ENCODE measurements at regions not wholly inside any gene's neighbourhood (a gene's known extent, or its start where the extent isn't known, plus 50 kb on each side); places are given as distances from the start of the nearest gene placed in this dataset.

DNA sequence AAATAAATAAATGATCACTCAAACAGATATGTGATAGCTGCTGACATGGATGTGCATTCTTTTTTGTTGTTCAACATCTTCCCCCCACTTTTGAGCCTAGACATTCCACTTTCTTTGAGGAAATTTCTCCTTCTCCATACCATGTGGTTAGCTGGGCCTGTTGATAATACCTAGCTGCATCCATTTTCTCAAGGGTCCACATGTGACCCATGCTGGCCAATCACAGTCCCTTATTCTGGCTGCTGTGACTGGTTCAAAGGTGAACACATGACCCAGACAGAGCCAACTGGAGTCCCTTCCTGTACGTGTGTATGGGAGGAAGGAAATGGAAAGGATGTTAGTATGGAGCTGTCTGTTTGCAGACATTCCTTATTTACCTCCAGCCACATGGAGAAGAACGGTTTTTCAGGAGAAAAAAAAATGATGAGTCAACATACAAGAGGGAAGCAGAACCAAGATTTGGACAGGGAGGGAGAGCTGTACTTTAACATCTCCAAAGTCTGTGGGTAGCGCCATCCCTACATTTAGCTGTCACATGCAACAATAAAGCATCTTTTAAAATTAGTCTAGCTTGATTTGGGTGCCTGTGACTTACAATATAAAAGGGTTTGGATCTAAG, 391.7 kb upstream of the TBX3 start:
- CTCF ChIA-PET: interaction anchor here (1.0 to 1.2 kb wide), 3 partner anchors 16 to 380 kb away, joined by 3 to 4 read pairs (median 3); no protein-coding TSS in a partner anchor
- 32% methylated on average over 3 of the region's 3 CpGs for WGBS (ENCODE audit: missing lambda C conversion rate)

DNA sequence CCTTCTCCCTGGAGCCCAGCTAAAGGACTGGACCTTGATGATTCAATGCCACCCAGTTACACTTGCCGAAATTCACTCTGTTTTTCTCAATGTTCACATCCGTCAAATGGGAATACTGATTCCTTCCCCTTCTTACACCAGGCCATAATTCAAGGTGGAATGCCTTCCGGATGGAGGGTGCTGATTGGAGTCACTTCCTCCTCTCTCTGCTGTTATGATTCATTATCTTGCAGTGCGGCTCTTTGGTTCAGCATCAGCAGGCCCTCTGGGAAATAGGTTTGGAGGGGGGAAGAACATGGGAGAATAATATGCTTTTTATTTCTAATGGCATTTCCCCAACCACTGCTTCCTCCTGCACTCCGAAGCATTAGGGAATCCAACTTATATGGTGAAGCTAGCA, 390.6 kb upstream of the TBX3 start:
- no peak for ATAC-seq
- no peak for FAIRE-seq
- CTCF ChIA-PET: interaction anchor here (1.2 kb wide), 1 partner anchor 15 kb away, joined by 4 read pairs; no protein-coding TSS in a partner anchor

More for the DNA sequence above, 391.7 kb upstream of the TBX3 start:
- Histone ChIP-seq H3K4me2 (no peak overlapping the region), H3K4me1 (peaks cover 9% of the 10 kb centered on the region), H3K9me3 (no peaks in the 10 kb centered on the region), H3K27ac (no peak overlapping the region), H3K4me3 (no peak overlapping the region)
- FAIRE-seq (no peak), ATAC-seq (peak in 1 of 2 experiments; percentile 53; a peak in 1 of 6 replicates), DNase-seq (ENCODE audit: low read depth in 1 of 2, low spot score in 1 of 2) (peak in 1 of 2 experiments; percentile 50)
- POLR2A ChIA-PET: no interaction called here
- TF ChIP-seq, protein P1, sequence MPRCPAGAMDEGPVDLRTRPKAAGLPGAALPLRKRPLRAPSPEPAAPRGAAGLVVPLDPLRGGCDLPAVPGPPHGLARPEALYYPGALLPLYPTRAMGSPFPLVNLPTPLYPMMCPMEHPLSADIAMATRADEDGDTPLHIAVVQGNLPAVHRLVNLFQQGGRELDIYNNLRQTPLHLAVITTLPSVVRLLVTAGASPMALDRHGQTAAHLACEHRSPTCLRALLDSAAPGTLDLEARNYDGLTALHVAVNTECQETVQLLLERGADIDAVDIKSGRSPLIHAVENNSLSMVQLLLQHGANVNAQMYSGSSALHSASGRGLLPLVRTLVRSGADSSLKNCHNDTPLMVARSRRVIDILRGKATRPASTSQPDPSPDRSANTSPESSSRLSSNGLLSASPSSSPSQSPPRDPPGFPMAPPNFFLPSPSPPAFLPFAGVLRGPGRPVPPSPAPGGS (IDR thresholded peaks at IDR 0.05): no peak
- TF ChIP-seq EHF (CRISPR knock-in tag; IDR thresholded peaks at IDR 0.05): no peak
- no peak for TF ChIP-seq ZSCAN20 (CRISPR knock-in tag; IDR thresholded peaks at IDR 0.05)
- TF ChIP-seq, protein P2, sequence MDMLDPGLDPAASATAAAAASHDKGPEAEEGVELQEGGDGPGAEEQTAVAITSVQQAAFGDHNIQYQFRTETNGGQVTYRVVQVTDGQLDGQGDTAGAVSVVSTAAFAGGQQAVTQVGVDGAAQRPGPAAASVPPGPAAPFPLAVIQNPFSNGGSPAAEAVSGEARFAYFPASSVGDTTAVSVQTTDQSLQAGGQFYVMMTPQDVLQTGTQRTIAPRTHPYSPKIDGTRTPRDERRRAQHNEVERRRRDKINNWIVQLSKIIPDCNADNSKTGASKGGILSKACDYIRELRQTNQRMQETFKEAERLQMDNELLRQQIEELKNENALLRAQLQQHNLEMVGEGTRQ (IDR thresholded peaks at IDR 0.05): peak; percentile 86
- no peak for TF ChIP-seq HEYL (CRISPR knock-in tag; IDR thresholded peaks at IDR 0.05)
- TF ChIP-seq TFCP2L1 (CRISPR knock-in tag; IDR thresholded peaks at IDR 0.05): no peak
- TF ChIP-seq CBX2 (IDR thresholded peaks at IDR 0.05; ENCODE audit: borderline replicate concordance, low read depth): no peak
- TF ChIP-seq RARB (CRISPR knock-in tag; IDR thresholded peaks at IDR 0.05): no peak
- TF ChIP-seq FOSB (CRISPR knock-in tag; IDR thresholded peaks at IDR 0.05): no peak
- no peak for TF ChIP-seq ZC3H11A (IDR thresholded peaks at IDR 0.05)
- no peak for TF ChIP-seq CHD4 (IDR thresholded peaks at IDR 0.05; ENCODE audit: borderline replicate concordance)
- TF ChIP-seq KDM1A (IDR thresholded peaks at IDR 0.05; ENCODE audit: low read depth): no peak
- TF ChIP-seq GATA3 (IDR thresholded peaks at IDR 0.05; ENCODE audit: borderline replicate concordance): no peak
- peak; percentile 81 for TF ChIP-seq MAFK (IDR thresholded peaks at IDR 0.05; ENCODE audit: partially characterized antibody)
- TF ChIP-seq HDAC2 (IDR thresholded peaks at IDR 0.05): no peak

DNA sequence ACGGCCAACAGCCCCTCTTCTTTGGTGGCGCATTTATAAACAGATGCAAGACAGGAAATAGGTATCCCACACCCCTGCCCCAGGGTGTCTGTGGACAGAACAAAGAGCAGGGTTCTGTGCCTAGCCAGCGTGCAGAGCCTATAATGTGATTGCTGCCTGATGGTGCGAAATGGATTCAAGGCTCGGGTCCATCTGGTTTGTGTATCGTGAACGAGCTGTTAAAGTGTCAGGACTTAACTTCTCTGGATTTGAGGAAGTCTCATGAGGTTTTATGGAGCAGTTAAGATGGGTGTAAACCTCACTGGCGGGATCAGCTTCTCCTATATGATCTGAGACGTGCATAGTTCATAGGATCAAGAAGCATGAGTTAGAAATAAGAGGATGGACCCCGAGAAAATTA, 388.7 kb upstream of the TBX3 start:
- no peak for FAIRE-seq

More for the DNA sequence above, 390.6 kb upstream of the TBX3 start:
- no peak overlapping the region for H3K4me2 ChIP-seq
- H3K4me1 ChIP-seq: peaks cover 9% of the 10 kb centered on the region
- DNase-seq (ENCODE audit: low read depth in 1 of 2, low spot score in 1 of 2): no peak
- TF ChIP-seq, protein P3, sequence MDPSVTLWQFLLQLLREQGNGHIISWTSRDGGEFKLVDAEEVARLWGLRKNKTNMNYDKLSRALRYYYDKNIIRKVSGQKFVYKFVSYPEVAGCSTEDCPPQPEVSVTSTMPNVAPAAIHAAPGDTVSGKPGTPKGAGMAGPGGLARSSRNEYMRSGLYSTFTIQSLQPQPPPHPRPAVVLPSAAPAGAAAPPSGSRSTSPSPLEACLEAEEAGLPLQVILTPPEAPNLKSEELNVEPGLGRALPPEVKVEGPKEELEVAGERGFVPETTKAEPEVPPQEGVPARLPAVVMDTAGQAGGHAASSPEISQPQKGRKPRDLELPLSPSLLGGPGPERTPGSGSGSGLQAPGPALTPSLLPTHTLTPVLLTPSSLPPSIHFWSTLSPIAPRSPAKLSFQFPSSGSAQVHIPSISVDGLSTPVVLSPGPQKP (IDR thresholded peaks at IDR 0.05; ENCODE audit: low read depth, low read length): no peak
- TF ChIP-seq CBX8 (IDR thresholded peaks at IDR 0.05) (no peak), ZFP36 (IDR thresholded peaks at IDR 0.05; ENCODE audit: borderline replicate concordance, partially characterized antibody) (no peak), POLR2A (IDR thresholded peaks at IDR 0.05; ENCODE audit: low read length) (no peak), EP300 (IDR thresholded peaks at IDR 0.05) (no peak), NFE2L2 (conservative IDR thresholded peaks at IDR 0.05; ENCODE audit: low read length) (no peak)
- TF ChIP-seq, protein P4, sequence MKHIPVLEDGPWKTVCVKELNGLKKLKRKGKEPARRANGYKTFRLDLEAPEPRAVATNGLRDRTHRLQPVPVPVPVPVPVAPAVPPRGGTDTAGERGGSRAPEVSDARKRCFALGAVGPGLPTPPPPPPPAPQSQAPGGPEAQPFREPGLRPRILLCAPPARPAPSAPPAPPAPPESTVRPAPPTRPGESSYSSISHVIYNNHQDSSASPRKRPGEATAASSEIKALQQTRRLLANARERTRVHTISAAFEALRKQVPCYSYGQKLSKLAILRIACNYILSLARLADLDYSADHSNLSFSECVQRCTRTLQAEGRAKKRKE (CRISPR knock-in tag; IDR thresholded peaks at IDR 0.05; ENCODE audit: low read depth): no peak
- H3K4me3 ChIP-seq: no peak overlapping the region
- H3K27ac ChIP-seq: no peak overlapping the region
- 73% methylated on average over 5 of the region's 5 CpGs for WGBS (ENCODE audit: missing lambda C conversion rate)
- H3K9me3 ChIP-seq: no peaks in the 10 kb centered on the region
- POLR2A ChIA-PET: no interaction called here

More for the DNA sequence above, 388.7 kb upstream of the TBX3 start:
- no peak overlapping the region for H3K27ac ChIP-seq
- TF ChIP-seq SREBF2 (IDR thresholded peaks at IDR 0.05): no peak
- TF ChIP-seq, protein P1 (IDR thresholded peaks at IDR 0.05): no peak
- TF ChIP-seq MAFK (IDR thresholded peaks at IDR 0.05; ENCODE audit: partially characterized antibody): no peak
- no peak for TF ChIP-seq FOSL2 (IDR thresholded peaks at IDR 0.05)
- TF ChIP-seq FOSL2 (CRISPR knock-in tag; IDR thresholded peaks at IDR 0.05): no peak
- no peak for TF ChIP-seq TFCP2L1 (CRISPR knock-in tag; IDR thresholded peaks at IDR 0.05)
- no peak for TF ChIP-seq EHF (CRISPR knock-in tag; IDR thresholded peaks at IDR 0.05)
- TF ChIP-seq HEYL (CRISPR knock-in tag; IDR thresholded peaks at IDR 0.05): no peak
- no peak for TF ChIP-seq NR3C1 (IDR thresholded peaks at IDR 0.05)
- TF ChIP-seq FOSB (CRISPR knock-in tag; IDR thresholded peaks at IDR 0.05): no peak
- no peak for TF ChIP-seq KDM1A (IDR thresholded peaks at IDR 0.05; ENCODE audit: low read depth)
- no peaks in the 10 kb centered on the region for H3K9me3 ChIP-seq
- CTCF ChIA-PET: interaction anchor here (0.7 kb wide), 1 partner anchor 14 kb away, joined by 4 read pairs; no protein-coding TSS in a partner anchor
- WGBS (ENCODE audit: missing lambda C conversion rate): 42% methylated on average over 10 of the region's 10 CpGs
- DNase-seq (ENCODE audit: low read depth in 1 of 2, low spot score in 1 of 2) (no peak), ATAC-seq (no peak)
- POLR2A ChIA-PET: no interaction called here
- H3K4me2 ChIP-seq: no peak overlapping the region
- no peak overlapping the region for H3K4me3 ChIP-seq
- no peaks in the 10 kb centered on the region for H3K4me1 ChIP-seq

Measured in A549 (cell line).